Esophagus (tissue), 2 donors: ENCODE measurements at regions not wholly inside any gene's neighbourhood (a gene's known extent, or its start where the extent isn't known, plus 50 kb on each side); places are given as distances from the start of the nearest gene placed in this dataset.

ENCODE experiments used
- H3K27ac ChIP-seq, 2 donors: one replicate each; pipeline ENCODE4 v1.5.1; 2013; ENCODE audit warnings: low read depth in 2 of 2, mild to moderate bottlenecking in 2 of 2, inconsistent platforms in 1 of 2, low read length in 1 of 2, moderate library complexity in 1 of 2
- H3K27me3 ChIP-seq, 2 donors: one replicate each; pipeline ENCODE4 v1.6.1; 2013; ENCODE audit warnings: low read length in 2 of 2, control low read depth in 1 of 2, mild to moderate bottlenecking in 1 of 2; ENCODE audit not compliant: insufficient read depth in 2 of 2, control insufficient read depth in 1 of 2
- H3K36me3 ChIP-seq, 2 donors: one replicate each; pipeline ENCODE4 v1.6.1; 2013; ENCODE audit warnings: low read length in 1 of 2; ENCODE audit not compliant: control insufficient read depth in 2 of 2, insufficient read depth in 2 of 2
- H3K4me1 ChIP-seq, 2 donors: one replicate each; pipeline ENCODE4 v1.6.1; 2013; ENCODE audit warnings: low read length in 1 of 2; ENCODE audit not compliant: control insufficient read depth in 2 of 2, insufficient read depth in 2 of 2
- H3K4me3 ChIP-seq, 2 donors: one replicate each; pipeline ENCODE4 v1.5.1; 2013; ENCODE audit warnings: low read length in 2 of 2, mild to moderate bottlenecking in 2 of 2, low read depth in 1 of 2, moderate library complexity in 1 of 2
- H3K9me3 ChIP-seq, 2 donors: one replicate each; pipeline ENCODE4 v1.6.1; 2013; ENCODE audit warnings: mild to moderate bottlenecking in 2 of 2, low read depth in 1 of 2, low read length in 1 of 2, moderate library complexity in 1 of 2; ENCODE audit not compliant: control insufficient read depth in 2 of 2, insufficient read depth in 1 of 2
- WGBS, 2 donors: extraction: QIAGEN DNeasy Blood & Tissue Kit; methylation state at CpG; one replicate each; pipeline ENCODE4 v1.1.7; 2013; 5-methylcytosine and 5-hydroxymethylcytosine counted together
- donor health status: healthy with polysubstance abuse.
- donor health status: Bipolar disorder and iron deficiency.

GRCh38 chr3:27661797-27662196, 60.3 kb downstream of the EOMES start:
- no peaks in the 10 kb centered on the region for H3K9me3 ChIP-seq
- no peaks in the 10 kb centered on the region for H3K4me1 ChIP-seq
- no peak overlapping the region for H3K27ac ChIP-seq
- H3K4me3 ChIP-seq: no peak overlapping the region
- H3K36me3 ChIP-seq: no peaks in the 10 kb centered on the region
- WGBS, 2 donors: 62 to 76% methylated on average over 3 of the region's 3 CpGs
- H3K27me3 ChIP-seq: no peaks in the 10 kb centered on the region

DNA sequence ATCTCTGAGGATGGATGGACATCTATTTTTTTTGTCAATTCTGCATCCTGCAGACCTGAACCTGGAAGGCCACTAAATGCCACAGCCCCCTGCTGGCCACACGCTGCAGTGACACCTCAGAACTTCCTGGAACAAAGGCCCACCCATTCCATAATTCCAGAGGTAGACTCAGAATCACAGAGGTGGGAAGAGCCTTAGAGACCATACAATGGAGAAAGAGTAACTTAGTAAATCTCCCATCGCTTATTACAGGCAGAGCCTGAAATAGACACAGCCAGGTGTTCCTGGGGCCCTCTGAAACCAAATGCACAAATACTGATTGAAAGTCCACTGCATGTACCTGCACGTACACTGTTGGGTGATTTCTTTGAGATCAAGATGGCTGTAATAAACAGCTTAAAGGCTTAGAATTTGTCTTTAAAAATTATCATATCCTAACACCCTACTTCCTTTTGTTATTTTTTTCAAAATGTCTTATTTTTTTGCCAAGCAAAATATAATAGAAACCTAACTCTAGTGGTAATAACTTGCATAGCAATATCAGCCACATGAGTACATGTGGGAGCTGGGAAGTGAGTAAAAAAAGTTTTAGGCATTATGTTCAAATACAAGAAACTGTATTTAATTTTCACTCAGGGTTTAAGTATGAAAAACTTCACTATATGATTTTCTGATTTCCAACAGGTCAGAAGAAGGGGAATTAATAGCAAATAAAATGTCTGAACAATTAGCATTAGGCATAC, 62.7 kb downstream of the EOMES start:
- Histone ChIP-seq H3K4me3 (no peak overlapping the region), H3K4me1 (no peaks in the 10 kb centered on the region), H3K27me3 (no peaks in the 10 kb centered on the region), H3K27ac (no peak overlapping the region), H3K9me3 (no peaks in the 10 kb centered on the region), H3K36me3 (no peaks in the 10 kb centered on the region)
- 52 to 58% methylated on average over 3 of the region's 3 CpGs for WGBS, 2 donors

- no peak overlapping the region for H3K4me3 ChIP-seq
- H3K4me1 ChIP-seq: no peaks in the 10 kb centered on the region
- H3K27ac ChIP-seq: no peak overlapping the region
- H3K9me3 ChIP-seq: no peaks in the 10 kb centered on the region
- no peaks in the 10 kb centered on the region for H3K36me3 ChIP-seq
- no peaks in the 10 kb centered on the region for H3K27me3 ChIP-seq
- WGBS, 2 donors: 69 to 77% methylated on average over 1 of the region's 1 CpG
Observed at GRCh38 chr3:27658741-27659140, 63.4 kb downstream of the EOMES start.

- H3K4me3 ChIP-seq: no peak overlapping the region
- H3K27ac ChIP-seq: no peak overlapping the region
- no peaks in the 10 kb centered on the region for H3K36me3 ChIP-seq
- H3K9me3 ChIP-seq: no peaks in the 10 kb centered on the region
- no peaks in the 10 kb centered on the region for H3K4me1 ChIP-seq
- WGBS, 2 donors: 78 to 81% methylated on average over 2 of the region's 2 CpGs
- no peaks in the 10 kb centered on the region for H3K27me3 ChIP-seq
Observed at GRCh38 chr3:27657871-27658270, 64.3 kb downstream of the EOMES start.

DNA sequence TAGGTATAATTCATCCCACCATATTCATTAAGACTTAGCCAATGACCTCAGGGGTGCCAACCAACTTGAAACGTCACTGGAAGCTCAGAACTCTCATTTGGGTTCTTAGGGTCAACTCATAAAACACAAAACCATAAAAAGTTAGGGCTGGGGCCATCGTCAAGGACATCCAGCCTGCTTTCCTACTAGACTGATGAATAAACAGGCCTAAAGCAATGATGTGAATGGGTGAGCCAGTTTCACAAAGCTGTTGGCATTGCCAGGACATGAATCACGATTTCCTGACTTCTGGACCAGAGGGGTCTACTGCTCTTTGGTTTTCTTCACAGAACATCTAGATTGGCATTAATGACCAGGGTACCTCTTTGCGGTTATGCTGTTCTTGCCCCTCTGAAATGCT, 64.7 kb downstream of the EOMES start:
- no peak overlapping the region for H3K27ac ChIP-seq
- no peak overlapping the region for H3K4me3 ChIP-seq
- H3K36me3 ChIP-seq: no peaks in the 10 kb centered on the region
- no peaks in the 10 kb centered on the region for H3K27me3 ChIP-seq
- 81 to 86% methylated on average over 4 of the region's 4 CpGs for WGBS, 2 donors
- H3K9me3 ChIP-seq: no peaks in the 10 kb centered on the region
- no peaks in the 10 kb centered on the region for H3K4me1 ChIP-seq

GRCh38 chr3:27656790-27657189, 65.3 kb downstream of the EOMES start:
- no peaks in the 10 kb centered on the region for H3K27me3 ChIP-seq
- H3K4me1 ChIP-seq: no peaks in the 10 kb centered on the region
- no peak overlapping the region for H3K27ac ChIP-seq
- WGBS, 2 donors: 62 to 93% methylated on average over 1 of the region's 1 CpG
- no peaks in the 10 kb centered on the region for H3K9me3 ChIP-seq
- no peaks in the 10 kb centered on the region for H3K36me3 ChIP-seq
- no peak overlapping the region for H3K4me3 ChIP-seq

DNA sequence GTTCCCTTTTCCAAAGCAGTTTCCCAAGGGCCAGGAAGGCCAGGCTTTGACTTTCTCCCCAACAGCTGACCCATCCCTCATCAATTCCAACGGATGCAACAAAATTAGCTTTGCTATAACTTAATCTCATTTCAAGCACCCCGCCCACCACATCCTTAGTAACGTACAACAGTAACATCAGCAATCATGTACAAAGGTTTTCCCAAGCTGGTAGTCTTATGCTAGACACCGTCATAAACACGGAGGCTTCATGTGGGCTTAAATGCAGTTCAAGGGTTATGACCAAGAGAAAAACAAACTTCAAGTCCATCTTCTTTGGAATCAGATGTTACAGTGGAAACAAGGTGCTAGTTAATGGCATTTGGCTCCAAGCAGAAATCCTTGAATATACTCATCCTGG, 66.6 kb downstream of the EOMES start:
- no peaks in the 10 kb centered on the region for H3K36me3 ChIP-seq
- H3K27ac ChIP-seq: no peak overlapping the region
- H3K4me3 ChIP-seq: no peak overlapping the region
- H3K9me3 ChIP-seq: no peaks in the 10 kb centered on the region
- no peaks in the 10 kb centered on the region for H3K27me3 ChIP-seq
- WGBS, 2 donors: 80 to 87% methylated on average over 5 of the region's 5 CpGs
- no peaks in the 10 kb centered on the region for H3K4me1 ChIP-seq

DNA sequence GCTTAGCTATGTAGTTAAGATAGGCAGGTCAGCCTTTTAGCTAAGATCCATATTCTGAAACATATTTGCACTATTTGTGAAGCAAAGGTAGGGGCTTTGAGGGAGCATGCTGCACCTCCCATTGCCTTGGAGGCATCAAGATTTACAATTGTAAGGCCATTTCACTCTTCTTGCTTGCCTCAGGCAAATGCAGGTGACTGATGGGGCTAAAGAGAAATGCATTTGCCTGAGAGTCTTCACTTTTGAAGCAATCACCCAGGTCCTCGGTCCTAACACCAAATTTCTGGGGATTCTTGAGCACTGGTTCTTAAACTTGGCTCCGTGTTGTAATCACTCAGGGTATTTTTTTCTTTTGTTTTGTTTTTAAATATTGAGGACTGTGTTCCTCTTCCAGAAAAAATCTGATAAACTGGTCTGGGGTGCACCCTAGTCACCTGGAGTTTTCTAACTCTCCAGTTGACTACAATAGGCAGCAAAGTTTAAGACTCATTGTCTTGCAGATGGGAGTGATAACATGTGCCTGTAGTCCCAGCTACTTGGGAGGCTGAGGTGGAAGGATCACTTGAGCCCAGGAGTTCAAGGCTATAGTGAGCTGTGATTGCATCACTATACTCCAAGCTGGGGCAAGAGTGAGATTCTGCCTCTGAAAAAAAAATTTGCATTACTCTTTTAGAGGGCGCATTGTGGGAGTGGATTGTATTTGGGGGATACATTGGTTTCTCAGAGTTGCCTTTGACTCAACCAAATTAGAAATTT, 68.1 kb downstream of the EOMES start:
- no peak overlapping the region for H3K4me3 ChIP-seq
- WGBS, 2 donors: 96% methylated on average over 3 of the region's 3 CpGs
- H3K9me3 ChIP-seq: no peaks in the 10 kb centered on the region
- H3K4me1 ChIP-seq: no peaks in the 10 kb centered on the region
- H3K27me3 ChIP-seq: no peaks in the 10 kb centered on the region
- H3K27ac ChIP-seq: no peak overlapping the region
- H3K36me3 ChIP-seq: no peaks in the 10 kb centered on the region

- Histone ChIP-seq H3K9me3 (no peaks in the 10 kb centered on the region), H3K27ac (no peak overlapping the region), H3K27me3 (no peaks in the 10 kb centered on the region), H3K4me3 (no peak overlapping the region), H3K4me1 (no peaks in the 10 kb centered on the region), H3K36me3 (no peaks in the 10 kb centered on the region)
- WGBS, 2 donors: 71 to 84% methylated on average over 4 of the region's 4 CpGs
Observed at GRCh38 chr3:27649277-27649676, 72.8 kb downstream of the EOMES start.

GRCh38 chr3:27646896-27647295, 75.2 kb downstream of the EOMES start:
- H3K27ac ChIP-seq: no peak overlapping the region
- H3K4me3 ChIP-seq: no peak overlapping the region
- H3K9me3 ChIP-seq: no peaks in the 10 kb centered on the region
- no peaks in the 10 kb centered on the region for H3K36me3 ChIP-seq
- H3K4me1 ChIP-seq: peaks cover 0 to 3% of the 10 kb centered on the region in 2 donors
- H3K27me3 ChIP-seq: no peaks in the 10 kb centered on the region
